ENCODE measurements at regions not wholly inside any gene's neighbourhood (a gene's known extent, or its start where the extent isn't known, plus 50 kb on each side); places are given as distances from the start of the nearest gene placed in this dataset.

GRCh38 chr21:25334046-25334730 lies 273.1 kb downstream of the MRPL39 start:
- no peaks in the 10 kb centered on the region for H3K9me3 ChIP-seq (ENCODE audit: control insufficient read depth in 4 of 4, low read length in 3 of 4)
- no peak overlapping the region for H3K9ac ChIP-seq (ENCODE audit: low read depth in 1 of 2, low read length in 2 of 2)
- H3K27ac ChIP-seq (ENCODE audit: low read depth in 1 of 2, low read length in 2 of 2) = no peak overlapping the region
- no peak for DNase-seq (ENCODE audit: low spot score)
- H3K36me3 ChIP-seq (ENCODE audit: control insufficient read depth in 4 of 4, insufficient read depth in 3 of 4, low read depth in 1 of 4, low read length in 3 of 4) = no peaks in the 10 kb centered on the region
- 84% methylated on average over 6 of the region's 6 CpGs for WGBS
- no peak overlapping the region for H3K4me3 ChIP-seq (ENCODE audit: low read depth in 1 of 3, low read length in 3 of 3)
- TF ChIP-seq NR2F2 (IDR thresholded peaks at IDR 0.05) = no peak
- no peak for TF ChIP-seq JUND (IDR thresholded peaks at IDR 0.05)
- TF ChIP-seq RAD21 (IDR thresholded peaks at IDR 0.05) = no peak
- TF ChIP-seq FOXA1 (IDR thresholded peaks at IDR 0.05) = no peak
- no peak for TF ChIP-seq GABPA (IDR thresholded peaks at IDR 0.05 in 1 of 2, conservative IDR thresholded peaks at IDR 0.05 in 1 of 2)
- TF ChIP-seq ZBTB33 (IDR thresholded peaks at IDR 0.05) = no peak
- no peak for TF ChIP-seq CTCF (IDR thresholded peaks at IDR 0.05; ENCODE audit: low read depth, low read length, missing input control)
- no peak for TF ChIP-seq RXRA (IDR thresholded peaks at IDR 0.05)
- TF ChIP-seq SP1 (IDR thresholded peaks at IDR 0.05) = no peak
- TF ChIP-seq MAX (IDR thresholded peaks at IDR 0.05) = no peak
- TF ChIP-seq YY1 (IDR thresholded peaks at IDR 0.05) = no peak
- TF ChIP-seq FOXA2 (IDR thresholded peaks at IDR 0.05) = no peak
- no peak for TF ChIP-seq HNF4G (IDR thresholded peaks at IDR 0.05)
- TF ChIP-seq ATF3 (IDR thresholded peaks at IDR 0.05) = no peak
- TF ChIP-seq REST (IDR thresholded peaks at IDR 0.05) = no peak
- no peak for TF ChIP-seq HNF4A (conservative IDR thresholded peaks at IDR 0.05)
- peaks cover 0 to 3% (median 0%) of the 10 kb centered on the region in 4 donors for H3K27me3 ChIP-seq (ENCODE audit: control insufficient read depth in 4 of 4, insufficient read depth in 4 of 4, low read length in 3 of 4)
- no peaks in the 10 kb centered on the region for H3K4me1 ChIP-seq (ENCODE audit: control insufficient read depth in 4 of 4, insufficient read depth in 4 of 4, low read length in 3 of 4)
